NCI-H69 (cell line): ENCODE measurements at regions not wholly inside any gene's neighbourhood (a gene's known extent, or its start where the extent isn't known, plus 50 kb on each side); places are given as distances from the start of the nearest gene placed in this dataset.

Experiments
- DNase-seq: peaks from one replicate; lab custom pipeline; 2025; lab: John Stamatoyannopoulos, UW

DNA sequence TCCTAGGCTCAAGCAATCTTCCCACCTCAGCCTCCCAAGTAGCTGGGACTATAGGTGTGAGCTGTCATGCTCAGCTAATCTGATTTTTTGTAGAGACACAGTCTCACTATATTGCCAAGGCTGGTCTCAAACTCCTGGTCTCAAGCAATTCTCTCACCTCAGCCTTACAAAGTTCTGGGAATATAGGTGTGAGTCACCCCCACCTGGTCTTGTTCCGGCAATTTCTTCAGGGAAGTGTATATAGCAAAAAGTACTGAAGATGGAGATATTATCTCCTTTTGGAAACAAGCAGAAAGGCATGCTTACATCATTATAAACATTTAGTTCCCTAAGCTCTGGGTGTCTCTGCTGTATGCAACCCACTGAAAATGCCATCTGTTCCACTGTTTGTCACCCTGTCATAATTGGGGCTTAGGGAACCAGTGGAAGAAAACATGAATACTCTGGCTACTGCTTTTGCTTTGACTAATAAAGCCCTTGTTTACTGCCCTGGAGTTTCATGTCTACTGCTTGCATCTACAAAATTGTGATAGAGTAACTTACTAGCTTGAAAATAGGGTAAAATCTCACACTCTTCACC lies 940.2 kb downstream of the GALC start:
- DNase-seq: peak; percentile 82

DNA sequence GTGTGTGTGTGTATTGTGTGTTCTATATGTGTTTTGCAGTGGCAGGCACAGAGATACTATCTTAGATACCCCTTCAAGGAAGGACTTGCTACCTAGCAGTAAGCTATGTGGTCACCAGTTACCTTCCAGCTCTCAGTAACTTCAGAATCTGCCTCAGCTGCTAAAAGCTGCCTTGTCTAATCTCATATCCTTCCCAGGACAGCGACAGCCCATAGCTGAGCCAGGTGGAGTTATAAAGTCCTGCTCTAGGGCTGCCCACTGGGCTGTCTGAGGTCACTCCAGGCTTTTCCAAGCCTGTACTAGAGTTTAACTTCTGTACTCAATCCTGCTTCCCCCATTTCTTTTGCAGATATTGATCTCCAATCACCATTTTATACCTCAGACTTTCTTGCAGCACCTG lies 942.6 kb downstream of the GALC start:
- DNase-seq: peak; percentile 45

DNA sequence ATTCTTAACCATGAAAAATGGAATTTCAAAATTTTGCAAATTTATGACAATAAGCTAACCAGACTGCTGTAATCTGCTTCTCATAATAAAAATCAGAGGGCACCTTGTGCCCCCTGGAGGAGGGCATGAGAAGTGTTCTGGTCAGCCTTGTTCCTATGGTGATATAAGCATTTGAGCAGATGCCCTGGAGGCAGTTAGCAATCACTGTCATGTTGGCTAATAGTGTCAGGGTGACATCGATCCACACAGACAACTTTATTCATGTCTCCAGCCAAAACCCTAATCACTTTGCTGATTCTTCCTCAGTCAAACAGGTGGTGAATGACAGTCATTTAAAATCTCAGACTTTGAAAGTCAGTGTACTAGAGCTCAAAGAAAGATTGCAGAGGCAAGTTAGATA lies 943.0 kb downstream of the GALC start:
- peak; percentile 91 for DNase-seq

DNA sequence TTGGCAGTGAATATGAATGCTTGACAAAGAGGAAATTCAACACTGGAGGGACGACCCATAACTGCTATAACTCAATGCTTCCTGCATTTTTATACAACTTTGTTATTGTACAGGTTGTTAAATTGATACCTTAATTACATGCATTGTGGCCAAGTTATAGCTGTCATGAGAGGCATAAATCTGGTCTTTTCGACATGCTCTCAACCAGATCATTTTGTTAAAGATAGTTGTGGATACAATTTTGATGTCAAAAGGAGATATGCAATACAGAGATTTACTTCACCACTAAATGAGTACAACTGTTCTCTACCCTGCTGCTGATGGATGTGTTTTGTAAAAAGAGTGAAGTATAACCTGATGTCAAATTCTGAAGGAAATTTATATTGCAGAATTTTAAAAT lies 946.0 kb downstream of the GALC start:
- peak; percentile 50 for DNase-seq

DNA sequence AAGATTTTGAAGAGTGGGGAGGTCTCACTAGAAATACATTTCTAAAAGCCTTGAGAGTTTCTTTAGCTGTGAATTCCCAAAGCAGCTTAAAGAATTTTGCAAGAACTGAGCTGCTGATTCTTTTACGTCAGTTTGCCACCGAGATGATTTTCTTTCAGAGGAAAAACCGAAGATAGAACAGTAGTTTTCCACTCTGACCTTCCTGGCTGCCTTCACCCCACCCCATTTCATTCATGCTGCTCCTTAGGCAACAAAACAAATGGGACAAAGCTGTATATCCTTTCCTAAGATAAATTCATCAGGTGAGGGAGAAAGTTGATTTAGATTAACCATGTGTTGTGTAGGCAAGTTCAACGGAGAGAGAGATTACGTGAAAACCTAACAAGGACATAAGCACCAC lies 947.0 kb downstream of the GALC start:
- no peak for DNase-seq

DNA sequence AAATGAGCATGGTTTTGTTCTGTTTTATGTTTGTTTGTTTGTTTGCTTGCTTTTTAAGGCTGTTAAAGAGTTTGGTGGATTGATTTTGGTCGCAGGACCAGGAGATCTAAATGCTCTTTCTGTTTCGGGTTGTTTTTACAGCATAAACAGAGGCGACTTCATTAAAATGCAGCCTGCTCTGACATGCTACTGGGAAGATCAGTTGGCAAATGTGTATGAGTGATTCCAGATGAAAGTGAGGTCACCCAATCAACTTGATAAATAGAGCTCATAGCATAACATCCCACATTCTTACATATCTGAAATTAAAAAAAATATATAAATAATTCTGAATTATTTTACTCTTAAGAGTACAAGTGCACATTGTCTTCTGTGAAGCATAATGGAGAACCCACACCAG lies 947.7 kb downstream of the GALC start:
- DNase-seq: no peak

DNA sequence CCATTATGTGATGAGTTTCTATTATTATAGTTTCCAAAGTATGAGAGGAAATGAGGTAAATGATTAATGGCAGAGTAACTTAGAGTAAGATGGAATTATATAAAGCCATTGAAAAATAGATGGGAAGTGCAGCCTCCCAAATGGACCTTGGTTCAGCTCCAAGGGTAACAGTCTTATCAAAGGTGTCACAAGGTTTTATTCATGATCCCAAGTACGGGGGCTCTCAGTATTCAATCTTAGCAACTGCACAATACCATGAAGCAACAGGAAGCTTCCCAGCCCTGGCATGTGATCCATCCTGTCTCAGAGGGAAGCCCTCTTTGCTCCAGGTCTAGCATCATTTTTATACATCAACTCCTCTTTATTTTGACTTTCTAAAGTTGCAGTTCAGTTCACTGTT lies 948.2 kb downstream of the GALC start:
- DNase-seq: peak; percentile 14

DNA sequence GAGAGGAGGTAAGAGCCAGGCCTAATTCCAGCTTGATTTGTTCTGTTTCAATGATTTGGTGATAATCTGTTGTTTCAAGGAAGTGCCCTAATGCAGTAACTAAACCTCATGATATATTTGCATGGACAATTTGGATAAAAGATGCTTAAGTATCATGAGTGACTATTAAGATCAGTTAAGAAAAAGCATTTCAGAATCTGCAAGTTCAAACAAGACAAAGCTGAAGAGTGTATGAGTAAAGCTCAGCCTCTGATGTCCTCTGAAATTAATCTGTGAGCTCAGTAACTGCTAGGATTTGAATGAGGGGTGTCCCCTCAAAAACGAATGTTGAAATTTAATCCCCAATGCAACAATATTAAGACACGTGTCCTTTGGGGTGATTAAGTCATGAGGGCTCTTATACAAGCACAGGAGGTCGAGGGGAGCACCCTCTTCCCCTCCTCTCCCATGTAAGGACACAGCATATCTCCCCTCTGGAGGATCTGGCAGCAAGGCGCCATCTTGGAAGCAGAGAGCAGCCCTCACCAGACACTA lies 949.2 kb downstream of the GALC start:
- no peak for DNase-seq

DNA sequence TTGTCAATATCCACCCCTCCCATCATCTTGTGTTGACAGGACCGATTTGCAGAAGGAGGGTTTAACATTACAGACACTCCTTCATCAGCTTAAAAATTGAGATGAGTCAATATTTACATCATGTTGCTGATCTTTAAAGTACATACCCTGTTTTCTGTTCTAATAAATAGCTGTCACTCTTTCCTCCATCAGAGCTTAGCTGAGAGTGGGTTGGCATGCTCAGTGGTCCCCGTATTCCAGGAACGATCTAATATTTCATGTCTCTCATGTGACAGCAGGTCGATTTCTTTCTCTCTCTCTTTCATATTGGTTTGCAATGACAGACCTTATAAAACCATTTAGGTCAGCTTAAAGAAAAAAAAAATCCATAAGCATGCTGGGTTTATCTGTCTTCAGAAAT lies 950.6 kb downstream of the GALC start:
- DNase-seq: no peak

DNA sequence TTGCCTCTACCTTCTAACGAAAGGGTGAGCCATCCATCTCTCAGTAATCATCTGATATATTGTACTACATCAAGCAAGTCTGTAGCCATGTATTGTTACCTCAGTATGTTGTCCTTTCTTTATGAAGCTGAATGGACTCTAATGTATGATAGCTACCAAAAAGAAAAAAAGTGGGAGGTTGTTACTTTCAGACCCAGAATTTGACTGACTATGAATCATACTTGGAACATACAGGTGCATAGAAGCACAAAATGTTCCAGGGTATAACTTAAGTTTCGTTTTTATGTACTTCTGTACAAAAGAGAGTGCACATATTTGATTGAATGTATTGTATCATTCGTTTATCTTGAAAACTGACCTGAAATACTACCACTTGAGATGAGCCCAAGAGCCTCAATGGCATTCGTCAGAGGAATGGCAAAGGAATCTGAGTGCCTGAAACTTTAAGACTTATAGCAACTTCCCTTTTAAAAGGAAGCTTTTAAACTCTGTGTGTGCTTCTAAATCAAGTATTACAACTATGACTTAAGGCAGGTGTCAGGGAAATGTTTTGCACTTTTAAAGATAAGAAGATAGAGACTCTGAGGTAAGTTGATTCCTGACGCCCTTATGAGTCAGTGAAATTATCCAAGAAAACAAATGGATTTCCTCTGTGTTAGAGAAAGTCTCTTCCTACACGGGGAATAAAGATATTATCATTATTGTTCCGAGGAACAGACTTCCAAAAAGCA lies 951.5 kb downstream of the GALC start:
- no peak for DNase-seq

DNA sequence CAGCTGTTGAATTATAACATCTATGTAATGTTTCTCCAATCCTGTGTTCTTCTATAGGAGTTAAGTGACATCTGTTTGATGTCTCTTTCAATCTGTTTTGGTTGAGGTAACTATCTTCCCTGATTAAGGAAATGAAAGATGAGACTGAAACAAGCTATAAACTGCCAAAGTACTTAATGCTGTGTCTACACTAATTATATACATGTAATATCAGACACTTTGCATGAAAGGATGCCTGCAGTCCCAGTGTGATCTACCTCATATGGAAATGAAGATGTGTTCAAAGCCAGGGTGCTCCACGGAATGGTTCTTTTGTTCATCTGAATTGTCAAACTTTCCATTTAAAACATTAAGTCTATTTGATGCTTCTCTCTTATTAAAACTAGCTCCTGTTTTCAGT lies 958.3 kb downstream of the GALC start:
- peak; percentile 91 for DNase-seq

DNA sequence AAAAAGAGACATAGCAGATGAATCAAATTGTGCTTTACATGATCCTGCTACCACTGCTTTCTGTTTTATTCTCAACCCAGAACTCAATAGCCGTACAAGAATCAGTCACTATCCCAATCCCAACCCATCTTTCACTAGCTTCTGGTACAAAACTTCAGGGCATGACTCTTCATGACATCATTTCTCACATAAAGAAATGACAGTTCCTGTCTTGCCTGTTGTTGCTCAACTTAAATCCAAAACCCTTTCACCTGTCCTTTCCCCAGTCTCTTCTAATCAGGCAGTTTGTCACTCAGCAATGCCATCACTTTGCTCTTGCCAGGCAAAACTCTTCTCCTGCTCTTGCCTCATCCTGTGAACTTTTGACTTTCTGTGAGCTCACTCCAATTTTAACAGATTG lies 962.8 kb downstream of the GALC start:
- DNase-seq: no peak

DNA sequence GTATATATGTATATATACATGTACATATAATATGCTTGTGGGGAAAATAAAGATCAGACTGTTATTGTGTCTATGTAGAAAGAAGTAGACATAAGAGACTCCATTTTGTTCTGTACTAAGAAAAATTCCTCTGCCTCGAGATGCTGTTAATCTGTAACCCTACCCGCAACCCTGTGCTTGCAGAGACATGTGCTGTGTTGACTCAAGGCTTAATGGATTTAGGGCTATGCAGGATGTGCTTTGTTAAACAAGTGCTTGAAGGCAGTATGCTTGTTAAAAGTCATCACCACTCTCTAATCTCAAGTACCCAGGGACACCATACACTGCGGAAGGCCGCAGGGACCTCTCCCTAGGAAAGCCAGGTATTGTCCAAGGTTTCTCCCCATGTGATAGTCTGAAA lies 972.9 kb downstream of the GALC start:
- peak; percentile 90 for DNase-seq

DNA sequence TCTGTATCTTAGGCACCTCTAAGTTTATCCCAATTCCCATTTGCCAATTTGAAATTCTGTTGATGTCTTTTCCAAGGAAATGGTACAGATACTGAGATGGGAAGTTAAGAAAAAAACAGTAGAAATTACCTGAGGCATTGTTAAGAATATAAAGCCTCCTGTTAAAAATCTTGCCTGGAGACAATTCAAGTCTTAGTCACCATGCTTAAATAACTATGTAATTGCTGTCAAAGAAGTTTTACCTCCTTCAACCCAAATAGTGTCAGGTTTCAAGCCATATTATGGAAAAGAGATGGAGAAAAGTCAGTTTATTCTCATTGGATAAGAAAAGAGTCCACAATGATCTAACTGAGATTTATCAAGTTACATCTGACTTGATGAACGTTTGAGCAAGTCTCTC lies 974.7 kb downstream of the GALC start:
- DNase-seq: peak; percentile 26

DNA sequence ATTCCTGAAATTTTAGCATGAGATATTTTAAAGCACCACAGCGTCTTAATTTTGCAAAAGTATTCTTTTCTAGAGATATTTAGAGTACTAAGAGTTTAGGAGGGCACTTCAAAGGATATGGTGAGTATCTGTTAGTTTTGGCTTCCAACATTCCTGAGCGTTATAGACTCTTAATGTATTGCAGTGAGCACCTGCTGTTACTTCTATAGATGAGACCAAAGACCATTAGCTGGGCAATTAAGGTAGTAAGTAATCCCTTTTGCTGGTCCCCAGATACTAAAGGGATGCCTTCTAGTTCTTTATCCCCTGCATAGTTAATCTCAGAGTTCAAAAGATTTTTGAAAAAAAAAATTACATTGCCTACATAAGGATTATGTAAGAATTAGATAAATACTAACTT lies 975.6 kb downstream of the GALC start:
- peak; percentile 18 for DNase-seq

DNA sequence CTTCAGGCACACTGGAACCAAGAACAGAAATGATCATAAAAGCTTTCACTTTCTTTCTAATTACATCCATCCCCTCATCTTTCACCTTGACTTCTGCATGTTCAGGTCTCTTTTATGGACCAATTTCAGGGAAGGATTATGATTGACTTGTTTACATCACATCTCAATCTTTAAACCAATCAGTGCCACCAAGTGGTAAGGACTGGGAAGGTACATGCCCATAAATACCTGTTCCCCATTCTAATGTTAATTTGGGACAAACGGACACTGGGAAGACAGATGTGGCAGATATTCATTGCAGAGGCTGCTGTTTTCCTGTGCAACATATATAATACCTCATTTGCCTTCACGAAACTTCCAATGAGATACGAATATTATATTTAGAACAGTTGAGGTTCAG lies 978.1 kb downstream of the GALC start:
- peak; percentile 42 for DNase-seq

DNA sequence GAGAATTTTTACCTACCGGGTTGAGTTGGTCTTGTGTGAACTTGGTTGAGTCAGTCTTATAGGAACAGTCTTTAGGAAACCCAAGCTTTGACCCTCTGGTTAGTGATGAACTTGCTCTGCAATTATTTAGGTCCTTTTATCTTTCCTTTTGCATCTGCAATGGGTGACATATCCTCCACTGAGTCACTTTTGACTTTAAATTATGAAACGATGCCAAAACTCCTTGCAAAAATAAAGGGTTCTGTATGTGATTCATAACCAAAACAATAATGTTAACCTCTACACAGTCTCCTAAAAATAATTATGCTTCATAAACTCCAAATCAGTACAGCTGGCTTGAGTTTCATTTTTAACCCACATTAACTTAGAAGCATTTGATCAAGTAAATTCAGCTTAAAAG lies 979.4 kb downstream of the GALC start:
- no peak for DNase-seq

DNA sequence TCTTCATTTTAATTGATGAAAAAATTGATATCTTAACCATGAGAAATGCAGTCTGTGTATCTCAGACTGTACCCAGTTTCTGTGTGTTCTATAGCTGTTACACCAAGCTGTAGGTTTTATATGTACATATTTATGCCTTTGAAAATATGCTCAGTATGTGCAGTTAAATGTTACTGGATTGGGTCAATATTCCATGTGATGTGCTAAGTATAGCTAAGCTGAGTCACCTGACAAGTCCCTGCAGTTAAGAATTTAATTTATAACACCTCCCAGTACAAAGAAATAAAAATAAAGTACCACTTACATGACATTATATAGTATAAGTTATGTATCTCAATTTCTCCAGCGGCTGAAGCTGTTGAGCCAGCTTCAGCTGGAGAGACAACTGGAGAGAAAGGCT lies 984.0 kb downstream of the GALC start:
- DNase-seq: no peak

DNA sequence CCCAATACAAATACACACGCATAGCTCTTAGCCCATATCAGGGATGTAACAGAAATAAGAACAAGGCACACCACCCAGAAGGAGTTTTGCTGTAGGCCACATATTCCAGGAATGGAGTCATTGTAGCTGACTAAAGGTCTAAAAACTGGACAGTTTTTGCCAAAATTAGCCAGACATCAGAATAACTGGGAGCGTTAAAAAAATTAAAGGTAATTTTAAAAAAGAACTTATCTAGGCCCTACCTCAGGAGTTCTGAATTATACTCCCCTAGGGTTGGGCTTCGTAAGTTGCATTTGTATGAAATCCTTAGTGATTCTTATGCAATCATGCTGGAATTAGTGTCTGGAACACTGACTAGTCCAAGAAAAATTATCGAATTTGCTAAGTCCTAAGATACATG lies 987.7 kb downstream of the GALC start:
- DNase-seq: no peak

DNA sequence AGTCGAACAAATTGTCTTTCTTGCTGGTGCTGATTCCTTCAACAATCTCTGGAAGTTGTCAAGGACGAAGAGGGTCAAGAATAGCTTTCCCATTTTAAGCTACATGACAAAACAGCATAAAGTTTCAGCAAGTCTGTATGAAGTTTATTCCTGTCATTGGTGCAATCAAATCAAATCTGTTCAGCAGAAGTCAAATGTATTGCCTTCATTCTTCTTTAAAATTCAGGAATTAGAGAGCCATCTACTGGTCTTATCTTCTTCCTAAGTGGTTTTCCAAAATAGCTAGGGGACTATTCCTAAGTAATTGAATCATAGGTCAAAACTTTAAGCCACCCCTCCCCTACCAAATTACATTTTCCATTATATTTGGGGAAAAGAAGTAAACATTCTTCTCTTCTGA lies 990.2 kb downstream of the GALC start:
- peak; percentile 36 for DNase-seq

DNA sequence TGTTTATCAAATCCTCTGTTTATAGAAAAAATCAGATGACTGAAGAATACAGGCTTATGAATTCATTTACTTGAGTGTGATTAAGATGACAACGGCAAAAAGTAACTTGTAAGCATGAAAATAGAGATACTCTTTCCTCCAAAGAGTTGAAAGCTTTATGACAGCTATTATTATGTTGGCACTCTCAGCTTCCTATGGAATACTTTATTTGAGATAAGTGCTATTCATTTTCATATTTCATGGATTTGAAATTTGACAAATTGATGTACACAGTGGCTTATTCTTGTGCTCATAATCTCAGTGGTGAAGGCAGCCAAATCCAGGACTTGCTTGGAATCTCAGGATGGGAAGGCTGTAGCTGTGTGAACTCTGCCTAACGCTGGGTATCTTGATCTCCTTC lies 991.6 kb downstream of the GALC start:
- DNase-seq: no peak

DNA sequence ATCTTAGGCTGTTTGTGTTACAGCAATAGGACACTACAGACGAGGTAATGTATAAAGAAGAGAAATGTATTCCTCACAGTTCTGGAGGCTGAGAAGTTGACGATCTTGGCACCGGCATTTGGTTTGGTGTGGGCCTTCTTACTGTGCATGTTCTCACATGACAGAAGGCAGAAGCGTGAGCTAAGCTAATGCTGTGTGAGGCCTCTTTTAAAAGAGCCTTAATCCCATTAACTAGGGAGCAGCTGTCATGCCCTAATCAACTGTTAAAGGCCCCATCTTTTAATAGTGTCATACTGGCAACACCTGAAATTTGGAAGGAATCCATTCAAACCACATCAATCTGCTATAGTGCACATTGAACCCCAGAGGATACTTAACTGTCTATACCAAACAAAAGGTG lies 992.9 kb downstream of the GALC start:
- DNase-seq: peak; percentile 60

DNA sequence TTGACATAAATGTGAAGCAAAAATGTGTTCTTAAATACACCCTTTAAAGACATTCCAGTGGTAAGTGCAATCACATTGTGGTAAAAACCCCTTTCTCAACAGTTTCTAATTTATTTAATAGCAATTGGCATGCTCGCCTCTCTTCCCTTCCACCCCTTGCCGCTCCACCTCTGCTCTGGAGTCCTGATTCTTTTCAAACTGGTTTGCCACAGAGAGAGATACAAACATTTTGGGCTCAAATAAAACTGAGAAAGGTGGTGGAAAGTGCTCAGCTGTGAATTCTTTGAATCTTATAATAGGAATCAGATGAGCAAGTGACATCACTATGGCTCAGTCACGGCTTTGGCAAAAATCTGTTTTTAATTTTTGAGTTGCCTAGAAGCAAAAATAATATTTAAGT lies 993.9 kb downstream of the GALC start:
- DNase-seq: no peak

DNA sequence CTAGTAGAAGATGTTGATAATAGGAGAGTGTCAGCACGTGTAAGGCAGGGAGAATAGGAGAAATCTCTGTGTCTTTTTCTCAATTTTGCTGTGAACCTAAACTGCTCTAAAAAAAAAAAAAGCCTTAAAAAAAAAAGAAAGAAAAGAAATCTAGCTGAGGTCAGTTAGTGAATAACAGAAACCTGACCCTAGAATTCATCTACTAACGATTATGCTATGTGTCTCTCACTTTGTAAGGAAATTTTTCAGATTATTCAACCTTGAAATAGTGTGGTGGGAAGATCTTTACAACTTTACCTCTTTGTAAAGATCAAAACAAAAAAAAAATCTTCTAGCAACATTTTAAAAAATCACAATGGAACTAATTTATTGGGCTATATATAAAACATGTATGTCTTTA lies 995.7 kb downstream of the GALC start:
- DNase-seq: no peak
